HL-60 (cell line): ENCODE measurements at regions not wholly inside any gene's neighbourhood (a gene's known extent, or its start where the extent isn't known, plus 50 kb on each side); places are given as distances from the start of the nearest gene placed in this dataset.

Source experiments
- DNase-seq, 2 experiments: peaks; one replicate each; pipeline ENCODE4 v3.0.0-alpha.2; 2010 to 2020; ENCODE audit warnings: low read depth in 1 of 2, low spot score in 1 of 2
- H3K27ac ChIP-seq: fragments of 250-450 bp; sonication (Bioruptor Pico); replicated peaks from 2 replicates; pipeline ENCODE4 v1.5.1; 2020; ENCODE audit warnings: mild to moderate bottlenecking, moderate library complexity
- H3K27me3 ChIP-seq: fragments of 250-450 bp; sonication (Bioruptor Pico); 2 replicates; pipeline ENCODE4 v1.5.1; 2021; ENCODE audit warnings: mild to moderate bottlenecking, moderate library complexity; ENCODE audit not compliant: insufficient read depth, poor library complexity, severe bottlenecking
- H3K4me3 ChIP-seq: replicated peaks from 2 replicates; pipeline ENCODE4 v1.5.1; 2011; ENCODE audit warnings: mild to moderate bottlenecking, control low read depth, low read length; ENCODE audit not compliant: insufficient read depth
- GABPA ChIP-seq: IDR thresholded peaks from 2 replicates; pipeline ENCODE4 v1.6.1; 2012; ENCODE audit warnings: low read depth
- POLR2AphosphoS5 ChIP-seq: IDR thresholded peaks from 2 replicates; pipeline ENCODE4 v1.6.1; 2012; ENCODE audit warnings: low read depth
- SPI1 ChIP-seq: IDR thresholded peaks from 2 replicates; pipeline ENCODE4 v1.6.1; 2012; ENCODE audit warnings: low read depth, mild to moderate bottlenecking, borderline replicate concordance
- TF ChIP-seq, protein P1 (sequence below): IDR thresholded peaks from one replicate; pipeline ENCODE4 v1.5.1; 2011; ENCODE audit warnings: low read length, control low read depth, inconsistent platforms; ENCODE audit not compliant: insufficient read depth
- TF ChIP-seq, protein P2 (sequence below): IDR thresholded peaks from 2 replicates; pipeline ENCODE4 v1.6.1; 2012; ENCODE audit warnings: low read depth; ENCODE audit not compliant: insufficient replicate concordance

DNA sequence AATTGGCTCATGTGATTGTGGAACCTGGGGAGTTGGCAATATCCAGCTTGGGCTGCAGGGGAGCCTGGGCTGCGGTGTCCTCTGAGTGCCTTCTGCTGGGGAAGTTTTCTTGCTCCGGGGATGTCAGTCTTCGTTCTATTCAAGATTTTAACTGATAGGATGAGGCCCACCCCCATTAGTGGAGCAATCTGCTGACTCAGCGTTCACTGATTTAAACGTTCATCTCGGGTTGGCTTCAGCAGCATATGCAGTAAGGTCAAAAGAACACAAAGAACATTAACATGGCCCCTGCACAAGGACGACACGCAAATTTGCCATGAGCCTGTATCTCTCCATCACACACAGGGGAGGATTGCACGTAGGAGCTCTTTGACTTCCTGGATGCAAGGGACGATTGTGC, 360.6 kb upstream of the ADARB2 start:
- H3K27ac ChIP-seq, result no peak overlapping the region
- DNase-seq, result no peak
- TF ChIP-seq, protein P1, sequence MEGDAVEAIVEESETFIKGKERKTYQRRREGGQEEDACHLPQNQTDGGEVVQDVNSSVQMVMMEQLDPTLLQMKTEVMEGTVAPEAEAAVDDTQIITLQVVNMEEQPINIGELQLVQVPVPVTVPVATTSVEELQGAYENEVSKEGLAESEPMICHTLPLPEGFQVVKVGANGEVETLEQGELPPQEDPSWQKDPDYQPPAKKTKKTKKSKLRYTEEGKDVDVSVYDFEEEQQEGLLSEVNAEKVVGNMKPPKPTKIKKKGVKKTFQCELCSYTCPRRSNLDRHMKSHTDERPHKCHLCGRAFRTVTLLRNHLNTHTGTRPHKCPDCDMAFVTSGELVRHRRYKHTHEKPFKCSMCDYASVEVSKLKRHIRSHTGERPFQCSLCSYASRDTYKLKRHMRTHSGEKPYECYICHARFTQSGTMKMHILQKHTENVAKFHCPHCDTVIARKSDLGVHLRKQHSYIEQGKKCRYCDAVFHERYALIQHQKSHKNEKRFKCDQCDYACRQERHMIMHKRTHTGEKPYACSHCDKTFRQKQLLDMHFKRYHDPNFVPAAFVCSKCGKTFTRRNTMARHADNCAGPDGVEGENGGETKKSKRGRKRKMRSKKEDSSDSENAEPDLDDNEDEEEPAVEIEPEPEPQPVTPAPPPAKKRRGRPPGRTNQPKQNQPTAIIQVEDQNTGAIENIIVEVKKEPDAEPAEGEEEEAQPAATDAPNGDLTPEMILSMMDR, result no peak
- TF ChIP-seq SPI1 (no peak), POLR2AphosphoS5 (no peak), GABPA (no peak)
- TF ChIP-seq, protein P2, sequence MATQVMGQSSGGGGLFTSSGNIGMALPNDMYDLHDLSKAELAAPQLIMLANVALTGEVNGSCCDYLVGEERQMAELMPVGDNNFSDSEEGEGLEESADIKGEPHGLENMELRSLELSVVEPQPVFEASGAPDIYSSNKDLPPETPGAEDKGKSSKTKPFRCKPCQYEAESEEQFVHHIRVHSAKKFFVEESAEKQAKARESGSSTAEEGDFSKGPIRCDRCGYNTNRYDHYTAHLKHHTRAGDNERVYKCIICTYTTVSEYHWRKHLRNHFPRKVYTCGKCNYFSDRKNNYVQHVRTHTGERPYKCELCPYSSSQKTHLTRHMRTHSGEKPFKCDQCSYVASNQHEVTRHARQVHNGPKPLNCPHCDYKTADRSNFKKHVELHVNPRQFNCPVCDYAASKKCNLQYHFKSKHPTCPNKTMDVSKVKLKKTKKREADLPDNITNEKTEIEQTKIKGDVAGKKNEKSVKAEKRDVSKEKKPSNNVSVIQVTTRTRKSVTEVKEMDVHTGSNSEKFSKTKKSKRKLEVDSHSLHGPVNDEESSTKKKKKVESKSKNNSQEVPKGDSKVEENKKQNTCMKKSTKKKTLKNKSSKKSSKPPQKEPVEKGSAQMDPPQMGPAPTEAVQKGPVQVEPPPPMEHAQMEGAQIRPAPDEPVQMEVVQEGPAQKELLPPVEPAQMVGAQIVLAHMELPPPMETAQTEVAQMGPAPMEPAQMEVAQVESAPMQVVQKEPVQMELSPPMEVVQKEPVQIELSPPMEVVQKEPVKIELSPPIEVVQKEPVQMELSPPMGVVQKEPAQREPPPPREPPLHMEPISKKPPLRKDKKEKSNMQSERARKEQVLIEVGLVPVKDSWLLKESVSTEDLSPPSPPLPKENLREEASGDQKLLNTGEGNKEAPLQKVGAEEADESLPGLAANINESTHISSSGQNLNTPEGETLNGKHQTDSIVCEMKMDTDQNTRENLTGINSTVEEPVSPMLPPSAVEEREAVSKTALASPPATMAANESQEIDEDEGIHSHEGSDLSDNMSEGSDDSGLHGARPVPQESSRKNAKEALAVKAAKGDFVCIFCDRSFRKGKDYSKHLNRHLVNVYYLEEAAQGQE, result no peak

DNA sequence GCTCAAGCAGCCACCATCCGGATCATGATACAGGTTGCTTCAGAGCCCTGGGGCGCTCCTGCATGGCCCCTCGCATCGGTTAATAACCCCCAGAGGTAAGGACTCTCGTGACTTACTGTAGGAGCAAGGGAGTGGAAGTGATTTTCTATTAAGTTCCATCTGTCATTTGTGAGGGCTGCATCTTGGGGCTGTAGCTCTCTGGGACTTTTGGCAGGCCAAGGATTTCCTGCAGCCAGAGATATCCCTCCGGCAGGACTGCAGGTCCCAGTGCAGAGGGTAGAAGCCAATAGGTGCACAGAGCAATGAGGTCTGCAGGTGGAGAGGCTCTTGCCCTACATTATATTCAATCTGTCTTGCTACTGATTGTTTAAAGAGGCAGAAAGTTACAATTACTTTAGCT, 356.8 kb upstream of the ADARB2 start:
- no peak overlapping the region for H3K27ac ChIP-seq
- TF ChIP-seq, protein P1, result no peak
- TF ChIP-seq, protein P2, result no peak
- TF ChIP-seq GABPA, result no peak
- TF ChIP-seq SPI1, result no peak
- no peak for TF ChIP-seq POLR2AphosphoS5
- H3K4me3 ChIP-seq, result no peak overlapping the region
- no peaks in the 10 kb centered on the region for H3K27me3 ChIP-seq
- DNase-seq, result no peak

More for the DNA sequence above, 360.6 kb upstream of the ADARB2 start:
- H3K27me3 ChIP-seq, result no peaks in the 10 kb centered on the region
- no peak overlapping the region for H3K4me3 ChIP-seq

DNA sequence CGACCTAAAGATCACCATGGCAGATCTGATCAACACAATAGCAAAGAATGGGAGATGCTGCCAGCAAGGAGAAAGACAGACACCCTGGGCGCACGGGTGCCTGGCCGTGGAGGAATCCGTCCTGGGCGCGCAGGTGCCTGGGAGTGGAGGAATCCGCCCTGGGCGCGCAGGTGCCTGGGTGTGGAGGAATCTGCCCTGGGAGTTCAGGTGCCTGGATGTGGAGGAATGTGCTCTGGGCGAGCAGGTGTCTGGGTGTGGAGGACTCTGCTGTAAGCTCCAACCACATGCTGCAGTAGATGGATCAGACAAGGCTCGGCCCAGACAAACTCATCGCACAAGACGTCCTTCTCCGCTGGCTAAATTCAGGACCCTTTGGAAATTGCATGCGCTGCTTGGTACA, 346.3 kb upstream of the ADARB2 start:
- no peak for TF ChIP-seq GABPA
- TF ChIP-seq, protein P2, result no peak
- no peak for TF ChIP-seq POLR2AphosphoS5
- TF ChIP-seq, protein P1, result no peak
- no peak for TF ChIP-seq SPI1
- Histone ChIP-seq H3K27ac (no peak overlapping the region), H3K27me3 (no peaks in the 10 kb centered on the region), H3K4me3 (no peak overlapping the region)
- no peak for DNase-seq
